ENCODE measurements at regions not wholly inside any gene's neighbourhood (a gene's known extent, or its start where the extent isn't known, plus 50 kb on each side); places are given as distances from the start of the nearest gene placed in this dataset.
"Not testable (repeated sequence)": the region's sequence is repeated elsewhere in the genome, so short reads cannot be mapped to it uniquely, and the experiment has no call there.

- FAIRE-seq = no peak
- DNase-seq (ENCODE audit: low spot score in 2 of 2) = no peak
Measured at GRCh38 chr5:25066239-25066638, 421.5 kb upstream of the CDH10 start.

GRCh38 chr5:25064306-25064705 lies 419.5 kb upstream of the CDH10 start:
- FAIRE-seq (no peak), DNase-seq (ENCODE audit: low spot score in 2 of 2) (no peak)

GRCh38 chr5:25060575-25060974 lies 415.8 kb upstream of the CDH10 start:
- DNase-seq (ENCODE audit: low spot score in 2 of 2) (no peak), FAIRE-seq (no peak)

- no peak for DNase-seq (ENCODE audit: low spot score in 2 of 2)
- FAIRE-seq = no peak
Measured at GRCh38 chr5:25056836-25057235, 412.1 kb upstream of the CDH10 start.

- FAIRE-seq = no peak
Measured at GRCh38 chr5:25033658-25034057, 388.9 kb upstream of the CDH10 start.

GRCh38 chr5:25029004-25029403 lies 384.2 kb upstream of the CDH10 start:
- FAIRE-seq (no peak), DNase-seq (ENCODE audit: low spot score in 2 of 2) (no peak)

More at GRCh38 chr5:25033658-25034057, 388.9 kb upstream of the CDH10 start:
- DNase-seq (ENCODE audit: low spot score in 2 of 2) = no peak

- DNase-seq (ENCODE audit: low spot score in 2 of 2) (no peak), FAIRE-seq (no peak)
Measured at GRCh38 chr5:25027526-25027925, 382.7 kb upstream of the CDH10 start.

GRCh38 chr5:25027061-25027460 lies 382.3 kb upstream of the CDH10 start:
- no peak for FAIRE-seq
- no peak for DNase-seq (ENCODE audit: low spot score in 2 of 2)

- no peak for FAIRE-seq
- no peak for DNase-seq (ENCODE audit: low spot score in 2 of 2)
Measured at GRCh38 chr5:25025831-25026230, 381.1 kb upstream of the CDH10 start.

GRCh38 chr5:25020454-25020853 lies 375.7 kb upstream of the CDH10 start:
- FAIRE-seq (no peak), DNase-seq (ENCODE audit: low spot score in 2 of 2) (no peak)

GRCh38 chr5:25009063-25009462 lies 364.3 kb upstream of the CDH10 start:
- no peak for DNase-seq (ENCODE audit: low spot score in 2 of 2)
- no peak for FAIRE-seq

GRCh38 chr5:25006734-25007133 lies 362.0 kb upstream of the CDH10 start:
- FAIRE-seq (no peak), DNase-seq (ENCODE audit: low spot score in 2 of 2) (no peak)

- FAIRE-seq (no peak), DNase-seq (ENCODE audit: low spot score in 2 of 2) (no peak)
Measured at GRCh38 chr5:25006237-25006636, 361.5 kb upstream of the CDH10 start.

GRCh38 chr5:25005431-25005830 lies 360.7 kb upstream of the CDH10 start:
- DNase-seq (ENCODE audit: low spot score in 2 of 2) (no peak), FAIRE-seq (no peak)

GRCh38 chr5:25002371-25002770 lies 357.6 kb upstream of the CDH10 start:
- DNase-seq (ENCODE audit: low spot score in 2 of 2) (no peak), FAIRE-seq (peak; percentile 19)

GRCh38 chr5:24999732-25000131 lies 355.0 kb upstream of the CDH10 start:
- DNase-seq (ENCODE audit: low spot score in 2 of 2) = no peak
- no peak for FAIRE-seq

GRCh38 chr5:24998641-24999040 lies 353.9 kb upstream of the CDH10 start:
- DNase-seq (ENCODE audit: low spot score in 2 of 2) = no peak
- no peak for FAIRE-seq

GRCh38 chr5:24986326-24986725 lies 341.5 kb upstream of the CDH10 start:
- FAIRE-seq = no peak
- no peak for DNase-seq (ENCODE audit: low spot score in 2 of 2)

- not testable (repeated sequence) for DNase-seq (ENCODE audit: low spot score in 2 of 2); FAIRE-seq
Measured at GRCh38 chr5:24978552-24978951, 333.8 kb upstream of the CDH10 start.

- no peak for FAIRE-seq
Measured at GRCh38 chr5:24963611-24964010, 318.8 kb upstream of the CDH10 start.

GRCh38 chr5:24923400-24923799 lies 278.6 kb upstream of the CDH10 start:
- FAIRE-seq (no peak), DNase-seq (ENCODE audit: low spot score in 2 of 2) (no peak)

More at GRCh38 chr5:24963611-24964010, 318.8 kb upstream of the CDH10 start:
- DNase-seq (ENCODE audit: low spot score in 2 of 2) = no peak

- DNase-seq (ENCODE audit: low spot score in 2 of 2) (no peak), FAIRE-seq (no peak)
Measured at GRCh38 chr5:24918676-24919075, 273.9 kb upstream of the CDH10 start.

GRCh38 chr5:24916863-24917262 lies 272.1 kb upstream of the CDH10 start:
- no peak for FAIRE-seq
- no peak for DNase-seq (ENCODE audit: low spot score in 2 of 2)

Data from frontal cortex (tissue), 3 donors.